Activated CD8-positive, alpha-beta memory T cell treated with anti-CD3 and anti-CD28 coated beads, Interleukin-2, amount 50 U/mL, for 24 hours (primary cell): ENCODE measurements at regions not wholly inside any gene's neighbourhood (a gene's known extent, or its start where the extent isn't known, plus 50 kb on each side); places are given as distances from the start of the nearest gene placed in this dataset.
A peak's percentile ranks its signal among the peaks of the same experiment; 100 is the strongest.

Experiments used
- DNase-seq: peaks from one replicate; pipeline ENCODE4 v3.0.0-alpha.2; 2020; ENCODE audit errors: extremely low read depth

DNA sequence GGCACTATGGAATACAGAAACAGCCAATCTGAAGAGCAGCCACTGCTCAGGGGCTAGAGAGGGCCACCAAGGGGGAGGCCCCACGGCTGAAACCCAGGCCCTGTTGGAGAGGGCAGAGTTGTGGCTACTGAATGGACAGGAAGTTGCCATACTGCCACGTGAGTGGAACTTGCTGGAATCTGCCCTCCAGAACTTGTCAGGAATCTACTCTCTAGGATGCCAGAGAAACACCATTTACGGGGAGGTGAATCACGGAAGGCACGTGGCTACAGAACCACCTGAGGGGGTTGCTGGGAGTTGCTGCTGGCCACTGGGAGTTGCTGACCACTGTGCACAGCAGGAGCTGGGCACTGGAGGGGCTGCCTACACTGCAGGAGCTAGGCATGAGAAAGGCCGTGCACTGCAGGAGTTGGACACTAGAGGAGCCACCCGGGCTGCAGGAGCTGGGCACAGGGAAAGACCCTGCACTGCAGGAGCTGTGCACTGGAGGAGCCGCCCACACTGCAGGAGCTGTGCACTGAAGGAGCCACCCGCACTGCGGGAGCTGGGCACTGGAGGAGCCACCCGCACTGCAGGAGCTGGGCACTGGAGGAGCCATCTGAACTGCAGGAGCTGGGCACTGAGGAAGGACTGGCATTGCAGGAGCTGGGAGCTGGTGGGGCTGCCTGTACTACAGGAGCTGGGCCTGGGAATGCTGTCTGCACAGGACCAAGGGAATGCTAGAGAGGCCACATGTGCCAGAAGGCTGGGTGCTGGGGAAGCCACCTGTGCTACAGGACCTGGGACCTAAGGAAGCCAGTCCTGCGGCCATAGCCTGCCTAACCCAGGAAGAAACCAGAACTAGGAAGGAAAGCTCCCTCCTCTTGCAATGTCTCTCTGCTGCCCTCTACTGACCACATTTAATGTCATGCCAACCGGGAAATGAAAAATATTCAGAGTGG is 343.4 kb downstream of the MATN1 start:
- peak; percentile 4 for DNase-seq

DNA sequence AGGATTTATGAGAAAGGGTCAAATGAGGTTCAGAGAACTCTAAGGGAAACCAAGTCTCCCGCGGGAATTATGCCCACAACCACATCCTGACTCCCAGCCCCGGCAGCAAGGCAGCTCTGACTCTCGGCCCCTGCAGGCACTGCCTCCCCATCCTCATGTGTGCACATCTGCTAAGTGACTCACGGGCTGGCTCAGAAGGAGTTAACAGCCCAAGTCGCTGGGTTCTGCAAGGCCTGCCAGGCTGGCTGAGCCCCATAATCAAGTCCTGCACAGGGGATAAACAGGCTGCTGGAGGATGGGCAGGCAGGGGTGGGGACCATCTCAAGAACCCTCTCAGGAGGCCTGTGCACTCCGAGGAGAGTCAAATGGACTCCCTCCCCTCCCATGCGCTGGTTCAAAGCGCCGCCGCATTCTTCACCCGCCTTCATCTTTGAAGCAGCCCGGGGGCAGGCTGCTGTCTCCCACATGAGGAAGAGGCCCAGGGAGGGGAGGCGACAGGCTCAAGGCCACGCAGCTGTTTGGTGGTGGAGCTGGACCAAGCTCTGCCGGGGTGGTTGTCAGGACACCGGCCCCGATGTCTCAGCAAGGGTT is 344.3 kb downstream of the MATN1 start:
- DNase-seq: no peak

DNA sequence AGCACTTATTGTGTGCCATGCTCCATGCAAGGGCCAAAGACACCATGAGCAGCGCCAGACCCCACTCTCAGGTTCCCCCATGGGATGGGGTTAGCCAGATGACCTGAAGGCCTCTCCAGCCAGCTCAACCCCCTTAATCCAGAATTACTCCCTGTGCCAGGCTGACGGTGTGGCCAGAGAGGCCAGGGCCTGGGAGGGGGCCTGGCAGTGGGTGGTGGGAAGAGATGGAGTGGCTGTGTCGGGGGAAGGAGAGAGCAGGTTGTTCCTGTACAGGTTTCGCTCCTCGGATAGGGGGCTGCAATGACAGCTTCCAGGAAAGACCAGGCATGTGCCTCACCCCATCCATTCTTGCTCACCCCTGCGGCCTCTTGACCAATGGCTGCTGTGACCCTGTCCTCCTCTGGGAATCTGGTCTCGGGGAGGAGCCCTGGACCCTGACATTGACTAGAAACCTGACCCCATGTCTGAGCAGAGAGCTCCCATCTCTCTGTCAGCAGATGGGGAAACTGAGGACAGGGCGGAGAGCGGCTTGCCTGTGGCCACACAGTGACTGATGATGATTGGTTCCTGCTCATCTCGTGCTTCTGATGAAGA is 345.3 kb downstream of the MATN1 start:
- DNase-seq: no peak

DNA sequence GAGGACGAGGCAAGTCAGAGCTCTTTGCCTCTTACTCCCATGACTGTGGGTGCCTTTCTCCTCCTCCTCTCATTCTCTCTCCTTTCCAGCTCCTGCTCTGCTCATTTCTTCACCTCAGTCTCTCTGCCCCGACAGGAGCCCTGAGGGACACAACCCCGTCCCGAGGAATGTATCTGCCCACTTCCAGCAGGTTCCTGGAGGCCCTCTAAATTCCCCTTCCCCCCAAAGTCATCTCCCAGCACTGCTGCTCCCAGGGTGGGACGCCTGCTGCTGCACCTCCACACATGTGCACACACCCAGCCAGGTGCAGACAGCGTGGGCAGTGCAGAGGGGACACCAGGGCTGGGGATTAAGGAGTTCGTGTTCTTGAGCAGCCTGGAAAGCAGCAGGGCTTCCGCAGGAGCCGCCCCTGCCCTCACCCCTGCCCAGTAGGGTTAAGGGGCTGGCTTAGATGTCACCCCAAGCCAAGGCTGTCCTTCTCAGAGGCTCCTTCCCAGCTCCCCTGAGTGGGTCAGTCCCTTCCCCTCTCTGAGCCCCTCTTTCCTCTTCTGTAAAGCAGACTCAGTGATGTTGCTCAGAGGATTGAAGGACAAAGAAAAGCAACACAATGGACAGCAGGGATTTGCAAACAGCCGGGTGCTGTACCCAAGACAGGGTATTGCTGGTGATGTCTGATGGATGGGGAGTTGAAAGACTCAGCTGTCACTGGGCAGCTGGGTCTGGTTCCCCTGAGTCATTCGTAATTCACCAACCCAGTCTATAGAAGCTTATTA is 346.0 kb downstream of the MATN1 start:
- DNase-seq: no peak

DNA sequence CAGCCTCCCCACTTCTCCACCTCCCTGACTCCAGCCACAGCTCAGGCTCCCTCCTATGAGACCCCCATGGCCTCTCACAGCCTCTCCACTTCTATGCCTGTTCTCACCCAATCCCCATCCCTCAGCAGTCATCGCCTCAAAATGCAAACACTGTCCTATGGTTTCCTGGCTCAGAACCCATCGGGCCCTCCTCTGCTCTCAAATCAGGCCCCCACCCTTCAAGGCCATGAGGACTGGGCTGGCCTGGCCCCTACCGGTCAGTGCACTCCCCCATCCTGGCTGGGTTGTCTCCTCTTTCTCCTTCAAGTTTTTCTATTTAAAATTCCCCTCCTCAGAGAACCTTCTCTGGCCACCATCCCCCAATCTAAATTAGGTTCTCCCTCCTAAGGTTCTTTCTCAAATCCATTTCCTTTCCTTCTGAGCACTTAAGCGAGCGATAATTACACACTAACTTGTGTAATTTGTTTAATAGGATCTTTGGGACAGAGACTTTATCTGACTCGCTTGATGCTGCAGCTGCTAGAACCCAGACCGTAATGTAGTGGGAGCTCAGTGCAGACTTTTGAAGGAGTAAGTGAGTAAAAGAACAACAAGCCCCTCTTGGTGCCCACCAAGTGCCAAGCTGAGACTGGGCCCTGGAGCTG is 347.2 kb downstream of the MATN1 start:
- DNase-seq: no peak

DNA sequence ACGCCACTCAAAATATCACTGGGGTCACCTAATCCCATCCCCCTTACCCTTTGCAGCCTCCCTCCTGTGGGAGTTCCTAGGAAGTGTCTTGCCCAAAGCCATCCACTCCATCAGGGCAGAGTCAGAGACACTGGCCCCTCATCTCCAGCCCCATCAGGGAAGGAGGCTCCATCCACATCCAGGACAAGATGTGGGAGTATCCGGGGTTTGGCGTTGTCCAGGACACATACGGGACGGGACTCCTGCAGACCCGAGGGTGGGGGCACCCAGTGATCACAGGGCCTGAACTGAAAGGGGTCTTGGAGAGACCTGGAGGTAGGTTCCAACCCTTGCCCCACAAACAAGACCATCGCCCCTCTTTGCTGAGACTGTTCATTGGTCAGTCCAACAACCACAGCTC is 348.2 kb downstream of the MATN1 start:
- no peak for DNase-seq

DNA sequence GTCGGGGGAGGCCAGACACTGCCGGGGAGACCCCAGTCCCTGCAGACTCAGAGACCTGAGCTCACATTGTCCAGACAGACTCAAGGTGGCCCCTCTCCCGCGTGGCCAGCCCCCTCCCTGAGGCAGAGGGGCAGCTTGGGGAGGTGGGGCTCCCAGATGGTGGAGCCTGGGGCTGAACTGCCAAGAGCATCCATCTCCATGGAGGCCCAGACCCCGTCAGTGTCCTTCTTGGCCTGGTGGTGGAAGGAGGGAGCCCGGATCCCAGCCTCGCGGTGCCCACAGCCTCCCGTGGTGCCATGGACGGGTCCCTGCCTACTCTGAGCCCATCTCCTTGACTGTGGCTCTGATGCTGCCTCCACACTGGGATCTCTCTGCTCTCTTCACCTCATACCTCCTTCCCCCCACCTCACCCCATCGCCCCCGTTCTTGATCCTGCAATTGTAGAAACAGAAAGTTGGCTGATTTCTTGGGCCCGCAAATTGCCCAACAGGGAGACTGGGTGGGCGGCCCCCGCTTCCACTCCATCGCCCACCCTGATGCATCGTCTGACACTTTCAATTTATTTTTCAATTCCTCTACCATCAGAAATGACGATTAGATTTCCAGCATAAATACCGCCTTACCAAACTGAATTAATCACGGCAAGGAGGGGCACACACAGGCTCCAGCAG is 348.9 kb downstream of the MATN1 start:
- DNase-seq: no peak

DNA sequence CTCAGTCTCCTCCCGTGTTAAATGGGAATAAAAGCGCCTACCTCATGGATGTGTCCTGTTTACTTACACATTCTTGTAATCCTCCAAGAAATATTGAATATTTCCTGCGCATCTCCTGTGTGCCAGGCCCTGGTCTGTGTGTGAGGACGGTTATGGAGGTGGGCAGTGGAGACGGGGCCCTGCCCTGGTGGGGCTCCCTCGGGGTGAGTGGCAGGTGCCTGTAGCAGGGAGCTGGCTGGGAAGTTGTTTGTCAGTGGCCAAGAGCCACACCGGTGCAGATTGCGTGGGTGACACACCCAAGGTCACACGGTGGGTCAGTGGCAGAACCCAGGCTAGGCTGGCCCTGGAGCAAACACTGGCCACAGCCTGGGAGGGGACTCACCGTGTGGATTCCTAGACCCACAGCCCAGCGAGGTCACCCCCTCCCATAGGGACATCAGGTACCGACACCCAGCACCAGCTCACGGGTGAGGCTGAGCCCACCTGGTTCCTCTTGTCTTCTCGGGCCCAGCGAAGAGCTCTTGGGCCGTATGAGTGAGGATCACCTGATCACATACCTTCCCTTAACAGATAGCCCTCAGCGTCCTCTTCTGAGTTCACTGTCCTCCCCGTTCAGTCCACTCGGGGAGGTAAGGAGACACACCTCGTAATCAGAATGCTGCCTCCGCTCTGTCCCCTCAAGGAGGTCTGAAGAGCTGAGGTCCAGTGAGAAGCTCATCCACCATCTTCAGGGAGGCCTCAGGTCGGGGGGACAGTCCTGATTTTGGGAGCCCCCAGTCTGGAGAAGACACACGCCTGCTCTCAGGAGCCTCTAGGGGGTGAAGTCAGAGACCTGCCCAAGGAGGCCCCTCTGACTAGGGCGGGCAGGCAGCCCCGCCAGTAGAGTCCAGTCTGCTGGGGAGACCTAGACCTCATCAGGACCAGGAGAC is 349.6 kb downstream of the MATN1 start:
- no peak for DNase-seq

DNA sequence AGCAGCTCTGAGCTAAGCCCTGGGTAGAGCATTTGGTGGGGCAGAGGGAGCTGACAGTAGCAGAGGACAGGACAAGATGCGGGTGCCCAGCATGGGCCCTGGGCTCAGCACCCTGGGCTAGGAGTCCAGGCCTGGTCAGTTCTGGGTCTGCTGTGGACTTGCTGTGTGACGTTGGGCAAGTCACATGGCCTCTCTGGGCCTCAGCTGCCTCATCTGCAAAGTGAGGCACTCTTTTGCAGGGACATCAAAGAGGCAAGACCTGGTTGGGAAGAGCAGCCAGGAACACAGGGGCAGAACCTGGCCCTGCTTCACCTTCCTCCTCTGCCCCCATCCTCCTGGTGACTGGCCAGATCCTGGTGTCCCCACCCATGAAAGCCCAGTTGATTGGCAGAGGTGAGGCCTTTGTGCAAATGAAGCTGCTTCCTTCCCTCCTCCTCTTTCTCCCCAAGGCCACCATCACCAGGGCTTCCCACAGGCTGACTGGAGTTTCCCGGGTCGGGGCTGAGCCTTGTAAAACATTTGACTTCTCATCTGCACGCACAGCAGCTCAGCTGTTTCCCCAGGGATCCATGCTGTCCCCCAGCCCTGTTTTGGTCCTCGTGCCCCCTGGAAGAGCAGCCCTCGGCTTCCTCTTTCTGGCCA is 350.5 kb downstream of the MATN1 start:
- DNase-seq: no peak

DNA sequence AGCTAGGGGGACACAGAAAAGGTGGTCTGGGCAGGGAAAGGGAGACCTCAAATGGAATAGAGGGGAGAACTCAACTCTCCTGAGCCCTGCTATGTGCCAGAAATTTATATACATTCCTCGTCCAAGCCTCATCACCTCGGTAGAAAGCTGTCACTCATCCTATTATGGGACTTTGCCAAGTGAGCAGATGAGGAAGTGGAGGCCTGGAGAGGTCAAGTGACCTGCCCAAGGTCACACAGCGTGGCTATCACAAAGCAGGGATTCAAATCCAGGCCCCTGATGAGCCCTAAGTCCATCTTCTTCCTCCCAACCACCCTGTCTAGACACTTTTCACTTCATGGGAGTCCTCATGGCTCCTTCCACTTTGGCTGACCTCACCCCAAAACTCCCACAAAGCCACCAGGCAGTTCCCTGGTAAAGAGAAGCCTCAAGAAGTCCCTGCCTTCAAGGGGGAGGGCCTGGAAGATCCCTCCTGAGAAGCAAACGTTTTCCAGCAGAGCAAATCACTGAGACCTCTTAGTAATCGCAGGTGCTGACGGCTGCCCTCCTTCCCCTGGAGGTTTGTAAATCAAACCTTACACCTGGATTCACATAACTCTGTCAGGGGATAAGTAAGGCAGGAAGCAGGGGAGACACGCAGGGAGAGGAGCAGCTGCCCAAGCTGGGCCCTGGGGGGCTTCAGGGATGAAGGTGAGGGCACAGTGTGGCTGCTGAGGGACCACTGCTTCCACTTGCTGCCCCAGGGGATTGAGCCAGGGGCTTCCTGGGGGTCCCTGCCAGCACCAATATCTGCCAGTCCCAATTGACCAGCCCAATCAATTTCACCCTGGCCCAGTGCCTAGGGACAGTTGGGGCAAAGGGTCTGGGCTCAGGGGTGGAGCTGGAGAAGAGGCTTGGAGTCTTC is 351.2 kb downstream of the MATN1 start:
- no peak for DNase-seq

DNA sequence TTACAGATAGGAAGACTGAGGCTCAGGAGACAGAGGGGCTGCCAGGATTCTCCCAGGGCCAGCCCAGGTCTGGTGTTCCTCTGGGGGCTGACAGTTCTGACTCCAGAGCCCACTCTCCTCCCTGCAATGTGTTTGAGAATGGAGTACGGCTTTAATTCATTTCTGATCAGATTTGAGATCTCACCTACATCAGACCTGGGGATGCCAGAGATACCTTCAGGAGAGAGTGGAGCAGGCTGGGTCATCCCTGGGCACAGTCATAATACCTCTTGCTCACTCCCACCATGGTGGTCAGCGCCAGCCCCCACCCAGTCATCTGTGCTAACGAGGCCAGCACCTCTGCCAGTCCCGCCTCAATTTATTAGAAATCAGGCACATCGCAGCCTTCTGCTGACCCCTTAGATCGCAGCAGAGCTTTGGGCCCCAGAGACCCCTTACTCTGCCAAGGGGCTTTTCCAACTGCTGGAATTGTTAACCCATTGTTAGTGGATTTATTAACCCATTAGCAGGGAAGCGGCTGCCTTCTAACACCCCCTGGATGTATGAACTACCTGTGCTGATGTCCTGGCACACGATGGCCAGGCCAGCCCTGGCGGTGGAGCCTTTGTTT is 352.1 kb downstream of the MATN1 start:
- DNase-seq: no peak

DNA sequence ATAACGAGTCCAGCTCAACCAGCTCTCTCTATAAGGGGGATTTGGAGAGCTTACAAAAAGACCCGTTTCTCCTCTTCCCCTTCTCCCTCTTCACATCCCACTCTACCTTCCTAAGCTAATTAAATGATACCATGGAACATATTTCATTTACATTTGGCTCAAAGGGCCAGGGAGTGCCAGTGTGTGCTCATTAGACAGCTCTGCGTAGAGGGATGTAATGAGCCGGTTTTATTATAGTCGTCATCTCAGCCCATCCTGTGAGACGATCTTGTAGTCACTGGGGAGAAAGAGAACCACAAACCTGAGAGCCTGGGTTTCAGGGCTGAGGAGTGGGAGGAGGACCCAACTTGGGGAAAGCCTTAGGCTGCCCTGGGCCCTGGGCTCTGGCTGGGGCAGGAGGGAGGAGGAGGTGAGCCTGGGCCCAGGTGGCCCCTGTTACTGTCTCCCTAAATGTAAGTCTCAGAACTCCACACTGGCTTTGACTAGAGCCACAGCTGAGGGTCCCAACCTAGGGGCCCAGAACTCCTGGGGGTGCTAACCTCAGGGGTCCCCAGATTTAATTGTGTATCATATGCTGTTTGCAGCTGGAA is 354.6 kb downstream of the MATN1 start:
- no peak for DNase-seq

DNA sequence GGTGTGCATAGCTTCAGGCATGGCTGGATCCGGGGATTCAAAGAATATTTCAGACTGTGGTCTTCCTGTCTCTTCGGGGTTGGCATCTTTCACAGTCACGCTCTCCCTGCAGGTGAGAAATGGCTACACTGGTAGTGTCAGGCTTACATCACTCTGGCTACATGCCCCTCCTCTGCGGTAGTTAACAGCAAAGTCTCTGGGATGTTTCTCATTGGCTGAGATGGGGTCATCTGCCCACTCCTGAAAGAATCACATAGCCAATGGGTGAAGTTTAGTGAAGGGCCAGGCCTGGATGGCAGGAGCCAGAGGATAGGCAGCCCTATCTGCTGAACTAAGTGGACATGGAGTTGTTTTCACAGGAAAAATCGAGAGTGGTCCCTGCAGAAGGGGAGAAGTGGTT is 356.5 kb downstream of the MATN1 start:
- DNase-seq: no peak

DNA sequence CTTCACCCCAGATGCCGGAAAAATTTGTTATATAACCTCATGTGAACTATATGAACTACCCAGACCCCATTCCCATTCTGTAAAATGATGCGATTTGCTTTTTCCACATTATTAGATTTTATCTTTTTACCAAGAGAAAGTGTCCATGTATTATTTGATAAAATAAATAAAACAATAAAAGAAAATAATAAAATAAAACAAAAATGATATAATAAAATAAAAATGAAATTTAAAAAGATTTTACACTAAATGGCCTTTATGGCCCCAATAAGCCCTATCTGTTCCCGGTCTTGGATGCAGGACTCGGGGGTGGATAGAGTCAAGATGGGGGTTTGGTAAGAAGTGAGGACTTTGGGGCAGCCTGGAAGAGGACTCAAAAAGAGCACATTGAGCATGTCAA is 357.2 kb downstream of the MATN1 start:
- DNase-seq: no peak

DNA sequence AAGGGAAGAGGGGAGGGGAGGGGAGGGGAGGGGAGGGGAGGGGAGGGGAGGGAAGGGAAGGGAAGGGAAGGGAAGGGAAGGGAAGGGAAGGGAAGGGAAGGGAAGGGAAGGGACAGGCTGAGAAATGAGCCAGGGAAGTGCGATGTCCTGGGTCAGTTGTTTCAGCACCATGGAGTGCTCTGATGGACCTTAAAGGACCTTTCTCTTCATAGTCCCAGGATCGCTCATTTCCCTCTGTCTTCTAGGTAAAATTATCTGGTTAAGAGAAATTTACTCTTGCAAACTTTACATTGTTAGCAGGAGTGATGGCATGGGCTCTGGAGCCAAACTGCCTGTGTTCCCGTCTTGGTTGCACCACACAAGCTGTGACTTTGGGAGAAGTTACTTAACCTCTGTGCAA is 357.8 kb downstream of the MATN1 start:
- DNase-seq: no peak

DNA sequence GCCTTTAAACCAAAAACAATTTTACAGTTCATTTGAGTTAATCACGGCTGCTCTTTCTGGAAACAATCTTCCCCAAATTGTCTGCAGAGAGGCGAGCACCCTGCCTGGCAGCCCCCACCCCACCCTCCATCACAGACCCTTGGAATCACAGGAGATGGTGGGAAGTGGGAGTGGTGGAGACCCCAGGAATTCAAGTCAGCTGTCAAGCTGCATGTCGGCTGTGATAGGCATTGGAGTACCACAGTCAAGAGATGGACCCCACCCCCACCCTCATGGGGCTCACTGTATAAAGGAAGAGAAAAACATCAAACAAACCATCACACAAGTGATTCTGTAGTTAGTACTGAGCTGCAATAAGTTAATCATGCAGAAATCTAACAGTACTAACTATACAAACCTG is 360.4 kb downstream of the MATN1 start:
- no peak for DNase-seq

DNA sequence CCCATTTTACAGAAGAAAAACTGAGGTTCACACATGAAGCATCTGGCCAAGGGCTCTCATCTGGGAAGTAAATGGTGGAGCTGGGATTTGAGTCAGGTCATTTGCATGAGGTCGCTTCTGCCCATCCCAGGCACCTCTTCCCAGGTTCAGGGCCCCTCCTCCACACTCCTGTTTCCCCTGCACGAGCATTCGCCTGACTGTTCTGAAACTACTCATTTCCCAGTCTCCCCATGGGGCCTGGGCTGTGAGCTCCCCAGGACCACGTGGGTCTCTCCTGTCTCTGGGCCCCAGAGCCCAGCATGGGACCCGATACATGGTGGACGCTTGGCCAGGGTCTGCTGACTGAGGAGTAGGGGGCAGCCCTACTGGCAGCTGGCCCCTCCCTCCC is 360.8 kb downstream of the MATN1 start:
- DNase-seq: no peak
